GM12878 (cell line): ENCODE measurements at regions not wholly inside any gene's neighbourhood (a gene's known extent, or its start where the extent isn't known, plus 50 kb on each side); places are given as distances from the start of the nearest gene placed in this dataset.

Experiments
- BRCA1 ChIP-seq: IDR thresholded peaks from 2 replicates; pipeline ENCODE4 v1.6.1; 2011; ENCODE audit warnings: low read depth, low read length, improper control_type of control experiment
- CEBPB ChIP-seq, 2 experiments: fragments of 150-350 bp in 1 of 2; IDR thresholded peaks; 2 replicates each; pipeline ENCODE4 v1.6.1; 2012 to 2014; ENCODE audit warnings: low read depth in 2 of 2, low read length in 2 of 2, borderline replicate concordance in 1 of 2, inconsistent platforms in 1 of 2
- FOS ChIP-seq: IDR thresholded peaks from 3 replicates; pipeline ENCODE4 v1.6.1; 2011; ENCODE audit warnings: borderline replicate concordance; ENCODE audit not compliant: insufficient read length; ENCODE audit errors: extremely low read depth
- MXI1 ChIP-seq: fragments of 150-350 bp; IDR thresholded peaks from 2 replicates; pipeline ENCODE4 v1.6.1; 2011; ENCODE audit warnings: low read depth, mild to moderate bottlenecking, inconsistent platforms, low read length, improper control_type of control experiment
- POLR2A ChIP-seq: IDR thresholded peaks from 2 replicates; pipeline ENCODE4 v1.6.1; 2011; ENCODE audit warnings: low read depth, mild to moderate bottlenecking, low read length
- POU2F2 ChIP-seq: IDR thresholded peaks from 3 replicates; pipeline ENCODE4 v1.6.1; 2011; ENCODE audit warnings: low read depth, mild to moderate bottlenecking, low read length, borderline replicate concordance
- SMARCA5 ChIP-seq: fragments of 450-650 bp; IDR thresholded peaks from 2 replicates; pipeline ENCODE4 v1.6.1; 2017; ENCODE audit warnings: mild to moderate bottlenecking
- TF ChIP-seq, protein P1 (sequence below), 3 experiments: IDR thresholded peaks in 2 of 3; conservative IDR thresholded peaks in 1 of 3; 2 replicates each; pipeline ENCODE4 v1.5.1; 2011; ENCODE audit warnings: low read depth in 3 of 3, low read length in 3 of 3, mild to moderate bottlenecking in 3 of 3, control low read depth in 2 of 3, moderate library complexity in 2 of 3, inconsistent platforms in 1 of 3, mixed read lengths in 1 of 3; ENCODE audit not compliant: control insufficient read depth in 2 of 3, insufficient read depth in 1 of 3; ENCODE audit errors: extremely low read depth in 1 of 3
- TF ChIP-seq, protein P2 (sequence below): IDR thresholded peaks from 2 replicates; pipeline ENCODE4 v1.6.1; 2012; ENCODE audit warnings: low read depth, low read length, improper control_type of control experiment
- TF ChIP-seq, protein P3 (sequence below): fragments of 450-650 bp; IDR thresholded peaks from 2 replicates; pipeline ENCODE4 v1.6.1; 2017; ENCODE audit warnings: low read depth, mild to moderate bottlenecking, moderate library complexity
- TF ChIP-seq, protein P4 (sequence below): IDR thresholded peaks from 2 replicates; pipeline ENCODE4 v1.6.1; 2011; ENCODE audit warnings: mild to moderate bottlenecking, low read depth, low read length, moderate library complexity; ENCODE audit not compliant: insufficient replicate concordance

DNA sequence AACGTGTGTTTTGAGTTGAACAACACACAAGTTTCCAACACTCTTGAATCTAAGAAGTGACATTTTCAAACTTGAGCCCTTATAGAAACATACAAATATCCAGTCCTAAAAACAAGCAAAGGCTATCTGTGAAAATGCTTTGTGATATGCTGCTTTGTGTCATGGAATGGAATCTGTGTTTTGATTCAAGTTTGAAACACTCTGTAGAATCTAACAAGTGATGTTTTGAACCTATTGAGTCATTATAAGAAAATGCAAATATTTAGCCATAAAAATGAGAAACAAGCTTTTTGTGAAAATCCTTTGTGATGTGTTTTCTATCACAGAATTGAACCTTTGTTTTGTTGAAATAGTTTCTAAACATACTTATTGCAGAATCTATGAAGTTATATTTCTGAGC lies 105.7 kb upstream of the VPREB1 start:
- TF ChIP-seq, protein P1, sequence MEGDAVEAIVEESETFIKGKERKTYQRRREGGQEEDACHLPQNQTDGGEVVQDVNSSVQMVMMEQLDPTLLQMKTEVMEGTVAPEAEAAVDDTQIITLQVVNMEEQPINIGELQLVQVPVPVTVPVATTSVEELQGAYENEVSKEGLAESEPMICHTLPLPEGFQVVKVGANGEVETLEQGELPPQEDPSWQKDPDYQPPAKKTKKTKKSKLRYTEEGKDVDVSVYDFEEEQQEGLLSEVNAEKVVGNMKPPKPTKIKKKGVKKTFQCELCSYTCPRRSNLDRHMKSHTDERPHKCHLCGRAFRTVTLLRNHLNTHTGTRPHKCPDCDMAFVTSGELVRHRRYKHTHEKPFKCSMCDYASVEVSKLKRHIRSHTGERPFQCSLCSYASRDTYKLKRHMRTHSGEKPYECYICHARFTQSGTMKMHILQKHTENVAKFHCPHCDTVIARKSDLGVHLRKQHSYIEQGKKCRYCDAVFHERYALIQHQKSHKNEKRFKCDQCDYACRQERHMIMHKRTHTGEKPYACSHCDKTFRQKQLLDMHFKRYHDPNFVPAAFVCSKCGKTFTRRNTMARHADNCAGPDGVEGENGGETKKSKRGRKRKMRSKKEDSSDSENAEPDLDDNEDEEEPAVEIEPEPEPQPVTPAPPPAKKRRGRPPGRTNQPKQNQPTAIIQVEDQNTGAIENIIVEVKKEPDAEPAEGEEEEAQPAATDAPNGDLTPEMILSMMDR (IDR thresholded peaks at IDR 0.05 in 2 of 3, conservative IDR thresholded peaks at IDR 0.05 in 1 of 3; ENCODE audit: control insufficient read depth in 2 of 3, extremely low read depth in 1 of 3, insufficient read depth in 1 of 3, low read depth in 3 of 3, low read length in 3 of 3), result no peak
- TF ChIP-seq SMARCA5 (no peak), MXI1 (no peak), POU2F2 (no peak), CEBPB (IDR thresholded peaks at IDR 0.05; ENCODE audit: borderline replicate concordance in 1 of 2, low read depth in 2 of 2, low read length in 2 of 2) (no peak), FOS (no peak), BRCA1 (no peak), POLR2A (no peak)
- TF ChIP-seq, protein P2, sequence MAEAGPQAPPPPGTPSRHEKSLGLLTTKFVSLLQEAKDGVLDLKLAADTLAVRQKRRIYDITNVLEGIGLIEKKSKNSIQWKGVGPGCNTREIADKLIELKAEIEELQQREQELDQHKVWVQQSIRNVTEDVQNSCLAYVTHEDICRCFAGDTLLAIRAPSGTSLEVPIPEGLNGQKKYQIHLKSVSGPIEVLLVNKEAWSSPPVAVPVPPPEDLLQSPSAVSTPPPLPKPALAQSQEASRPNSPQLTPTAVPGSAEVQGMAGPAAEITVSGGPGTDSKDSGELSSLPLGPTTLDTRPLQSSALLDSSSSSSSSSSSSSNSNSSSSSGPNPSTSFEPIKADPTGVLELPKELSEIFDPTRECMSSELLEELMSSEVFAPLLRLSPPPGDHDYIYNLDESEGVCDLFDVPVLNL, result no peak
- TF ChIP-seq, protein P3, sequence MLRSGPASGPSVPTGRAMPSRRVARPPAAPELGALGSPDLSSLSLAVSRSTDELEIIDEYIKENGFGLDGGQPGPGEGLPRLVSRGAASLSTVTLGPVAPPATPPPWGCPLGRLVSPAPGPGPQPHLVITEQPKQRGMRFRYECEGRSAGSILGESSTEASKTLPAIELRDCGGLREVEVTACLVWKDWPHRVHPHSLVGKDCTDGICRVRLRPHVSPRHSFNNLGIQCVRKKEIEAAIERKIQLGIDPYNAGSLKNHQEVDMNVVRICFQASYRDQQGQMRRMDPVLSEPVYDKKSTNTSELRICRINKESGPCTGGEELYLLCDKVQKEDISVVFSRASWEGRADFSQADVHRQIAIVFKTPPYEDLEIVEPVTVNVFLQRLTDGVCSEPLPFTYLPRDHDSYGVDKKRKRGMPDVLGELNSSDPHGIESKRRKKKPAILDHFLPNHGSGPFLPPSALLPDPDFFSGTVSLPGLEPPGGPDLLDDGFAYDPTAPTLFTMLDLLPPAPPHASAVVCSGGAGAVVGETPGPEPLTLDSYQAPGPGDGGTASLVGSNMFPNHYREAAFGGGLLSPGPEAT, result no peak
- TF ChIP-seq, protein P4, sequence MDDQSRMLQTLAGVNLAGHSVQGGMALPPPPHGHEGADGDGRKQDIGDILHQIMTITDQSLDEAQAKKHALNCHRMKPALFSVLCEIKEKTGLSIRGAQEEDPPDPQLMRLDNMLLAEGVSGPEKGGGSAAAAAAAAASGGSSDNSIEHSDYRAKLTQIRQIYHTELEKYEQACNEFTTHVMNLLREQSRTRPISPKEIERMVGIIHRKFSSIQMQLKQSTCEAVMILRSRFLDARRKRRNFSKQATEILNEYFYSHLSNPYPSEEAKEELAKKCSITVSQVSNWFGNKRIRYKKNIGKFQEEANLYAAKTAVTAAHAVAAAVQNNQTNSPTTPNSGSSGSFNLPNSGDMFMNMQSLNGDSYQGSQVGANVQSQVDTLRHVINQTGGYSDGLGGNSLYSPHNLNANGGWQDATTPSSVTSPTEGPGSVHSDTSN, result no peak
